ENCODE measurements at regions not wholly inside any gene's neighbourhood (a gene's known extent, or its start where the extent isn't known, plus 50 kb on each side); places are given as distances from the start of the nearest gene placed in this dataset.

DNA sequence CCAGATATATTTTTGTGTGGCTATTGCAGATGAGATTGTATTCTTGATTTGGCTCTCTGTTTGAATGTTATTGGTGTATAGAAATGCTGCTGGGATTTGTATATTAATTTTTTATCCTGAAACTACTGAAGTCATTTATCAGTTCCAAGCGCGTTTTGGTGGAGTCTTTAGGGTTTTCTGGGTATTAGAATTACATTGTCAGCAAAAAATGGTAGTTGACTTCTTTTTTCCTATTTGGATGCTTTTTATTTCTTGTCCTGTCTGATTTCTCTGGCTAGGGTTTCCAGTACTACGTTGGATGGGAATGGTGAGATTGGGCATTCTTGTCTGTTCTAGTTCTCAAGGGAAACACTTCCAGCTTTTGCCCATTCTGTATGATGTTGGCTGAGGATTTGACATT, 415.5 kb upstream of the CHRM2 start:
- no peak for TF ChIP-seq EZH2phosphoT487 (IDR thresholded peaks at IDR 0.05; ENCODE audit: low read depth, severe bottlenecking, unreplicated experiment)
- TF ChIP-seq CTCF (IDR thresholded peaks at IDR 0.05; ENCODE audit: poor library complexity) = no peak
- TF ChIP-seq EZH2 (IDR thresholded peaks at IDR 0.05; ENCODE audit: borderline replicate concordance) = no peak
